Vagina (tissue), 2 donors: ENCODE measurements at regions not wholly inside any gene's neighbourhood (a gene's known extent, or its start where the extent isn't known, plus 50 kb on each side); places are given as distances from the start of the nearest gene placed in this dataset.

Experiments
- CTCF ChIP-seq, 3 experiments: fragments of 450-650 bp in 2 of 3; fragments of 200-600 bp in 1 of 3; sonication (generic) in 1 of 3; IDR thresholded peaks; one replicate each; pipeline ENCODE4 v1.5.1; 2017 to 2019; ENCODE audit warnings: antibody characterized with exemption in 3 of 3, mild to moderate bottlenecking in 2 of 3, moderate library complexity in 2 of 3
- POLR2A ChIP-seq, 2 donors: fragments of 450-650 bp; IDR thresholded peaks; one replicate each; pipeline ENCODE4 v1.6.1; 2017; ENCODE audit warnings: antibody characterized with exemption in 2 of 2, mild to moderate bottlenecking in 2 of 2, moderate library complexity in 2 of 2
- POLR2AphosphoS5 ChIP-seq, 2 donors: sonication (generic); formaldehyde crosslinking; IDR thresholded peaks; one replicate each; pipeline ENCODE4 v1.9.0; 2017; ENCODE audit warnings: antibody characterized with exemption in 2 of 2, mild to moderate bottlenecking in 2 of 2, low read depth in 1 of 2; ENCODE audit not compliant: insufficient read depth in 1 of 2

- TF ChIP-seq CTCF (IDR thresholded peaks at IDR 0.05) (no peak), POLR2AphosphoS5 (IDR thresholded peaks at IDR 0.05; ENCODE audit: insufficient read depth in 1 of 2, low read depth in 1 of 2) (no peak), POLR2A (IDR thresholded peaks at IDR 0.05) (no peak)
These were observed 86.9 kb upstream of the NEIL3 start for GRCh38 chr4:177222781-177223180.
